WTC11 (cell line): ENCODE measurements at regions not wholly inside any gene's neighbourhood (a gene's known extent, or its start where the extent isn't known, plus 50 kb on each side); places are given as distances from the start of the nearest gene placed in this dataset.

Experiments
- ATAC-seq: fragments of 200-7000 bp; cut with Tn5 transposase; 2 replicates; pipeline ENCODE4 v1.10.0; 2021; ENCODE audit warnings: mild to moderate bottlenecking, moderate library complexity
- CTCF ChIA-PET: fragments of 300-600 bp; sonication (Branson Sonifier 250); formaldehyde crosslinking; loops from one replicate; lab custom pipeline; 2021; ENCODE audit warnings: antibody characterized with exemption; lab: Charles Lee
- POLR2A ChIA-PET: fragments of 350-600 bp; sonication (Branson Sonifier 250); formaldehyde crosslinking; loops from one replicate; lab custom pipeline; 2021; ENCODE audit warnings: antibody characterized with exemption; lab: Charles Lee
- DNase-seq: peaks from one replicate; pipeline ENCODE4 v3.0.0; 2021; ENCODE audit warnings: low spot score
- H3K27ac Mint-ChIP-seq: 2 replicates; pipeline ENCODE4 v1.8.0; 2021; ENCODE audit warnings: mixed read lengths
- H3K27me3 Mint-ChIP-seq: 2 replicates; pipeline ENCODE4 v1.8.0; 2021; ENCODE audit warnings: low read depth, mild to moderate bottlenecking, moderate library complexity, mixed read lengths
- H3K36me3 Mint-ChIP-seq: 2 replicates; pipeline ENCODE4 v1.8.0; 2021; ENCODE audit warnings: mixed read lengths
- H3K4me1 Mint-ChIP-seq: 2 replicates; pipeline ENCODE4 v1.8.0; 2022; ENCODE audit warnings: mixed read lengths
- H3K4me3 Mint-ChIP-seq: 2 replicates; pipeline ENCODE4 v1.8.0; 2021; ENCODE audit warnings: mild to moderate bottlenecking, moderate library complexity, mixed read lengths
- H3K9me3 Mint-ChIP-seq: 2 replicates; pipeline ENCODE4 v1.8.0; 2021; ENCODE audit warnings: mixed read lengths
- ATF1 ChIP-seq: sonication (generic); formaldehyde crosslinking; IDR thresholded peaks from 2 replicates; pipeline ENCODE4 v1.8.1; 2023; ENCODE audit warnings: mild to moderate bottlenecking, moderate library complexity, missing genetic modification reagents
- ATF3 ChIP-seq: sonication (generic); formaldehyde crosslinking; conservative IDR thresholded peaks from 2 replicates; pipeline ENCODE4 v1.8.1; 2022; ENCODE audit warnings: mild to moderate bottlenecking, missing genetic modification reagents
- CREM ChIP-seq: sonication (generic); formaldehyde crosslinking; IDR thresholded peaks from 2 replicates; pipeline ENCODE4 v1.8.1; 2022; ENCODE audit warnings: mild to moderate bottlenecking, missing genetic modification reagents, moderate library complexity
- E2F1 ChIP-seq: sonication (generic); formaldehyde crosslinking; IDR thresholded peaks from 2 replicates; pipeline ENCODE4 v1.8.0; 2022; ENCODE audit warnings: mild to moderate bottlenecking, missing genetic modification reagents
- ELF4 ChIP-seq: sonication (generic); formaldehyde crosslinking; IDR thresholded peaks from 2 replicates; pipeline ENCODE4 v1.8.1; 2022; ENCODE audit warnings: low read depth, mild to moderate bottlenecking, moderate library complexity, missing genetic modification reagents
- ESRRA ChIP-seq: sonication (generic); formaldehyde crosslinking; IDR thresholded peaks from 2 replicates; pipeline ENCODE4 v1.8.1; 2022; ENCODE audit warnings: mild to moderate bottlenecking, missing genetic modification reagents, borderline replicate concordance
- IRF2 ChIP-seq: sonication (generic); formaldehyde crosslinking; IDR thresholded peaks from 2 replicates; pipeline ENCODE4 v1.8.0; 2022; ENCODE audit warnings: low read depth, missing genetic modification reagents, borderline replicate concordance
- KAT7 ChIP-seq: sonication (generic); formaldehyde crosslinking; IDR thresholded peaks from 2 replicates; pipeline ENCODE4 v1.8.1; 2023; ENCODE audit warnings: missing genetic modification reagents, mild to moderate bottlenecking, borderline replicate concordance
- MLX ChIP-seq: sonication (generic); formaldehyde crosslinking; IDR thresholded peaks from 2 replicates; pipeline ENCODE4 v1.8.1; 2023; ENCODE audit warnings: mild to moderate bottlenecking, missing genetic modification reagents, moderate library complexity
- MXD4 ChIP-seq: fragments of 250-450 bp; sonication (Bioruptor Pico); IDR thresholded peaks from 2 replicates; pipeline ENCODE4 v1.8.0; 2021; ENCODE audit warnings: mild to moderate bottlenecking, moderate library complexity, borderline replicate concordance
- MYBL2 ChIP-seq: sonication (generic); formaldehyde crosslinking; IDR thresholded peaks from 2 replicates; pipeline ENCODE4 v1.8.1; 2023; ENCODE audit warnings: mild to moderate bottlenecking, moderate library complexity, missing genetic modification reagents
- NFYB ChIP-seq: sonication (generic); formaldehyde crosslinking; conservative IDR thresholded peaks from 2 replicates; pipeline ENCODE4 v1.8.0; 2022; ENCODE audit warnings: low read depth, missing genetic modification reagents
- NR1H2 ChIP-seq: sonication (generic); formaldehyde crosslinking; IDR thresholded peaks from 2 replicates; pipeline ENCODE4 v1.9.0; 2021; ENCODE audit warnings: mild to moderate bottlenecking, moderate library complexity, missing genetic modification reagents
- OVOL2 ChIP-seq: fragments of 250-450 bp; sonication (Bioruptor Pico); IDR thresholded peaks from 2 replicates; pipeline ENCODE4 v1.9.0; 2021; ENCODE audit warnings: mild to moderate bottlenecking, borderline replicate concordance
- PRDM15 ChIP-seq: sonication (generic); formaldehyde crosslinking; IDR thresholded peaks from 2 replicates; pipeline ENCODE4 v1.8.0; 2022; ENCODE audit warnings: missing genetic modification reagents
- PREB ChIP-seq: sonication (generic); formaldehyde crosslinking; IDR thresholded peaks from 2 replicates; pipeline ENCODE4 v1.8.1; 2022; ENCODE audit warnings: mild to moderate bottlenecking, missing genetic modification reagents, moderate library complexity, borderline replicate concordance
- RELA ChIP-seq: sonication (generic); formaldehyde crosslinking; IDR thresholded peaks from 2 replicates; pipeline ENCODE4 v1.8.1; 2022; ENCODE audit warnings: missing genetic modification reagents, mild to moderate bottlenecking, borderline replicate concordance
- SMAD4 ChIP-seq: sonication (generic); formaldehyde crosslinking; IDR thresholded peaks from 2 replicates; pipeline ENCODE4 v1.8.0; 2022; ENCODE audit warnings: mild to moderate bottlenecking, missing genetic modification reagents
- TEAD4 ChIP-seq: sonication (generic); formaldehyde crosslinking; IDR thresholded peaks from 2 replicates; pipeline ENCODE4 v1.8.0; 2022; ENCODE audit warnings: mild to moderate bottlenecking, missing genetic modification reagents
- ZNF671 ChIP-seq: fragments of 250-450 bp; sonication (Bioruptor Pico); IDR thresholded peaks from 2 replicates; pipeline ENCODE4 v1.8.0; 2021; ENCODE audit warnings: mild to moderate bottlenecking
- ZSCAN18 ChIP-seq: fragments of 250-450 bp; sonication (Bioruptor Pico); IDR thresholded peaks from 2 replicates; pipeline ENCODE4 v2.1.2; 2022; ENCODE audit warnings: mild to moderate bottlenecking, moderate library complexity
- TF ChIP-seq, protein P1 (sequence below): sonication (generic); formaldehyde crosslinking; IDR thresholded peaks from 2 replicates; pipeline ENCODE4 v1.8.1; 2022; ENCODE audit warnings: low read depth, mild to moderate bottlenecking, moderate library complexity, missing genetic modification reagents, borderline replicate concordance
- TF ChIP-seq, protein P2 (sequence below): fragments of 200-600 bp; IDR thresholded peaks from 2 replicates; pipeline ENCODE4 v1.8.0; 2022; ENCODE audit warnings: antibody characterized with exemption

DNA sequence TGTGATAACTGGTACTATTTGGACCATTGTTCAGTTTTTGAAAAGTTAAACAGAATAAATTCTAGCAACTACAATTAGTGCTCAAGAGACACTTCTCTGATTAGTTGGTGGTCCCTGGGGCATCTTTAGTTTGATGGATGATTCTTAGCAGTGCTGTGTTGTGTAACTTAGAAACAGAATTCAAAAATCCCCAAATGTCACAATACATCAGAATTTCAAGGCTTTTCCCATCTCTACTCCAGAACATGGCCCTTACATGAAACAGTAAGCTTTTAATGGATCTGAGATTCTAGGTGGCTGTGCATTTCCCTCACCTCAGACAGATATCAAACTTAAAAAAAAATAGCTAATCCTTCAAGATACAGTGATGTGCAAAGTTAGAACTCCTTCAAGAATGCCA lies 104.4 kb upstream of the CXCL13 start:
- Mint-ChIP-seq H3K4me3 (no peak overlapping the region), H3K4me1 (no peaks in the 10 kb centered on the region), H3K9me3 (peaks cover 11% of the 10 kb centered on the region), H3K27ac (no peak overlapping the region), H3K36me3 (peaks cover 3% of the 10 kb centered on the region; the same call in 1 of the 2 replicates), H3K27me3 (peaks cover 11% of the 10 kb centered on the region; the same call in 1 of the 2 replicates)
- TF ChIP-seq KAT7 (CRISPR knock-in tag) (no peak), E2F1 (no peak), NFYB (CRISPR knock-in tag) (no peak), IRF2 (CRISPR knock-in tag) (no peak), PRDM15 (CRISPR knock-in tag) (no peak), MXD4 (no peak), ESRRA (CRISPR knock-in tag) (no peak), ELF4 (CRISPR knock-in tag) (no peak), MLX (CRISPR knock-in tag) (no peak), OVOL2 (CRISPR knock-in tag) (no peak), NR1H2 (CRISPR knock-in tag) (no peak), ATF1 (CRISPR knock-in tag) (no peak), RELA (no peak), ATF3 (CRISPR knock-in tag) (no peak), CREM (CRISPR knock-in tag) (no peak), ZNF671 (CRISPR knock-in tag) (no peak)
- TF ChIP-seq, protein P1, sequence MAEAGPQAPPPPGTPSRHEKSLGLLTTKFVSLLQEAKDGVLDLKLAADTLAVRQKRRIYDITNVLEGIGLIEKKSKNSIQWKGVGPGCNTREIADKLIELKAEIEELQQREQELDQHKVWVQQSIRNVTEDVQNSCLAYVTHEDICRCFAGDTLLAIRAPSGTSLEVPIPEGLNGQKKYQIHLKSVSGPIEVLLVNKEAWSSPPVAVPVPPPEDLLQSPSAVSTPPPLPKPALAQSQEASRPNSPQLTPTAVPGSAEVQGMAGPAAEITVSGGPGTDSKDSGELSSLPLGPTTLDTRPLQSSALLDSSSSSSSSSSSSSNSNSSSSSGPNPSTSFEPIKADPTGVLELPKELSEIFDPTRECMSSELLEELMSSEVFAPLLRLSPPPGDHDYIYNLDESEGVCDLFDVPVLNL (CRISPR knock-in tag), result no peak
- TF ChIP-seq, protein P2, sequence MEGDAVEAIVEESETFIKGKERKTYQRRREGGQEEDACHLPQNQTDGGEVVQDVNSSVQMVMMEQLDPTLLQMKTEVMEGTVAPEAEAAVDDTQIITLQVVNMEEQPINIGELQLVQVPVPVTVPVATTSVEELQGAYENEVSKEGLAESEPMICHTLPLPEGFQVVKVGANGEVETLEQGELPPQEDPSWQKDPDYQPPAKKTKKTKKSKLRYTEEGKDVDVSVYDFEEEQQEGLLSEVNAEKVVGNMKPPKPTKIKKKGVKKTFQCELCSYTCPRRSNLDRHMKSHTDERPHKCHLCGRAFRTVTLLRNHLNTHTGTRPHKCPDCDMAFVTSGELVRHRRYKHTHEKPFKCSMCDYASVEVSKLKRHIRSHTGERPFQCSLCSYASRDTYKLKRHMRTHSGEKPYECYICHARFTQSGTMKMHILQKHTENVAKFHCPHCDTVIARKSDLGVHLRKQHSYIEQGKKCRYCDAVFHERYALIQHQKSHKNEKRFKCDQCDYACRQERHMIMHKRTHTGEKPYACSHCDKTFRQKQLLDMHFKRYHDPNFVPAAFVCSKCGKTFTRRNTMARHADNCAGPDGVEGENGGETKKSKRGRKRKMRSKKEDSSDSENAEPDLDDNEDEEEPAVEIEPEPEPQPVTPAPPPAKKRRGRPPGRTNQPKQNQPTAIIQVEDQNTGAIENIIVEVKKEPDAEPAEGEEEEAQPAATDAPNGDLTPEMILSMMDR, result no peak
- no peak for DNase-seq
- no peak for ATAC-seq
- CTCF ChIA-PET, result no interaction called here
- POLR2A ChIA-PET, result no interaction called here

DNA sequence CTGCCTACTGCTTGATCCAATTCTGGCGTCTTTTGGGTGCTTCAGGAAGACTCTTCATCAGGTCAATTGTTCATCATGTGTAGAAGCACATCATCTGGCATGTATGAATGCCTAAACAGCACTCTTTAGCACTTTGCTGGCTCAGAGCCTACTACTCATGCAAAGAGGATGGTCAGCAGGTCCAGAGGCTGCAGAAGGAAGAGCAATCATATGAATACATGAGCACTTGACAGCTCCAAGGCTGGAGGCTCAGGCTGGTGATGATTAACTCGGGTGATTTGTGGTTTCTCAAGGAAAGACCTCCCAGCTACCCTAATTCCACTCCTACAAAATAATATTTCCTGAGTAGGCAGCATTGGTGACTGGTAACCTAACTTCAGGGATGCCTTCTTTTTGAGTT lies 103.8 kb upstream of the CXCL13 start:
- H3K4me3 Mint-ChIP-seq, result no peak overlapping the region
- ChIA-PET CTCF (no interaction called here), POLR2A (no interaction called here)
- no peak overlapping the region for H3K27ac Mint-ChIP-seq
- no peak for ATAC-seq
- H3K4me1 Mint-ChIP-seq, result no peaks in the 10 kb centered on the region
- peaks cover 11% of the 10 kb centered on the region; the same call in 1 of the 2 replicates for H3K27me3 Mint-ChIP-seq
- peaks cover 6% of the 10 kb centered on the region for H3K9me3 Mint-ChIP-seq
- no peak for DNase-seq
- H3K36me3 Mint-ChIP-seq, result peaks cover under 1% of the 10 kb centered on the region; the same call in 1 of the 2 replicates
- TF ChIP-seq TEAD4 (CRISPR knock-in tag), result no peak
- no peak for TF ChIP-seq ZSCAN18 (CRISPR knock-in tag)
- no peak for TF ChIP-seq MYBL2 (CRISPR knock-in tag)
- TF ChIP-seq SMAD4 (CRISPR knock-in tag), result no peak
- no peak for TF ChIP-seq OVOL2 (CRISPR knock-in tag)
- TF ChIP-seq PREB (CRISPR knock-in tag), result no peak
- TF ChIP-seq ELF4 (CRISPR knock-in tag), result no peak
- no peak for TF ChIP-seq MLX (CRISPR knock-in tag)
